HG03045 (cell line): ENCODE measurements at regions not wholly inside any gene's neighbourhood (a gene's known extent, or its start where the extent isn't known, plus 50 kb on each side); places are given as distances from the start of the nearest gene placed in this dataset.
"Not testable (repeated sequence)": the region's sequence is repeated elsewhere in the genome, so short reads cannot be mapped to it uniquely, and the experiment has no call there.

Experiments used
- ATAC-seq: cut with Tn5 transposase; IDR thresholded peaks from one replicate; pipeline ENCODE4 v1.9.1; 2021; ENCODE audit warnings: mild to moderate bottlenecking, moderate library complexity; ENCODE audit not compliant: unreplicated experiment

DNA sequence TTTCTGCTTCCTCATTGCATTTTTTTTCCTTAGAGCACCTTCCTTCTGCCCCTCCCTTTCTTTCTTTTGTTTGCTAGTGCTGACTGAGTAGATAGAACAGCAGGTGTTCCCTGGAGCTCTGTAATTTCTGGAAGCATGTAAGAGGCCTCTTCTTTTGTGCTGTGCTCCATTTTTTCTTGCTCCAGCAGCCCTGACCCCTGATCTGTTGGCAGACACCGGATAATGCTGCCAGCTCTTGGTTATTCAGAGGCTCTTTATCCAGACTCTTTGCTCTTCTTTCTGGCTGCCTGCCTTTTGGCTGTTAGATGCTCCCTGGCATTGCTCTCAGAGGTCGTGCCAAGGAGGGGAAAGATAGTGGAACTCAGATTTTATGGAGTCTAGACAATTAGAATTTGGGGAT is 104.4 kb upstream of the RBMS3 start:
- ATAC-seq, result no peak

DNA sequence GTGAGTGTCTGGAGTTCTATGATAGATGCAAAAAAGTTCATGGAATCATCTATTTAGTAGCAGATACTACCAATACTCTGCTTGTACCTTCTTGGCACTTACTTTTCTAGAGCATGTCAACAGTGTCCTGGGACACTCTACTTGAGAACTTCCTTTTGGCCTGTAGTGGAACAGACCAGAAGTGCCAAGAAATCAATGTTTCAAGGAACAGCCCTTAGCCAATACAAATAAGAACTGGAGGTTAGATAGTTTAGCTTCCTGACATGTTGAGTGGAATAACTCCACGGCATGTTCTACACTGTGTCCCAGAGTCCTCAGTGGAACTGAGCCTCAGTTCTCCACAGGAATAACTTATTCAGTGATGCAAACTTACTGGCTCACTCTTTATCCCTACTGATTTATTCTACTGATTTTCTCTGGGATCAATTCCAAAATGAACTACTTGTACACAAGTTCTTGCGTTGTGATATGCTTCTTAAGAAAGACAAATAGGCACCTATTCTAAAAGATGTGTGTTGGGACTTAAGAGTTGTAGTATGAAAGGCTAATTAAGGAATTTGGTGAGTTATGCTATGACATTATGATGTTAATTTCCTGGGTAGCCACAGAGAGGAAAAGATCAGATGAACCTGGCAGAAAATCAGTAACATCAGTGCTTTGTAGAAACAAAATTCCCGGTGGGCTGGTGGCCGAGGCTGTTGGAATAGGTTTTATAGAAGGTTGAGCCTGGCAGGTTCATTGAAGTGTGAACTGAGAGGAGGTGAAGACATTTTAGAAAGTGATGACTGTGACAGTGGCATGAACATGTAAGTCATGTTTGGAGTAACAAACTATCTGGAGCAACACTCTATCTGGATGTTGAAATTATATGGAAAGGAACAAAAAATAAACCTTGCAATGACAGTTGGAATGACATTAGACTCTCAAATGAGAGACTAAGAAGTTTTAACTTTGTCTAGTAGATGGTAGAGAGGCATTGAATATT is 101.8 kb upstream of the RBMS3 start:
- no peak for ATAC-seq

DNA sequence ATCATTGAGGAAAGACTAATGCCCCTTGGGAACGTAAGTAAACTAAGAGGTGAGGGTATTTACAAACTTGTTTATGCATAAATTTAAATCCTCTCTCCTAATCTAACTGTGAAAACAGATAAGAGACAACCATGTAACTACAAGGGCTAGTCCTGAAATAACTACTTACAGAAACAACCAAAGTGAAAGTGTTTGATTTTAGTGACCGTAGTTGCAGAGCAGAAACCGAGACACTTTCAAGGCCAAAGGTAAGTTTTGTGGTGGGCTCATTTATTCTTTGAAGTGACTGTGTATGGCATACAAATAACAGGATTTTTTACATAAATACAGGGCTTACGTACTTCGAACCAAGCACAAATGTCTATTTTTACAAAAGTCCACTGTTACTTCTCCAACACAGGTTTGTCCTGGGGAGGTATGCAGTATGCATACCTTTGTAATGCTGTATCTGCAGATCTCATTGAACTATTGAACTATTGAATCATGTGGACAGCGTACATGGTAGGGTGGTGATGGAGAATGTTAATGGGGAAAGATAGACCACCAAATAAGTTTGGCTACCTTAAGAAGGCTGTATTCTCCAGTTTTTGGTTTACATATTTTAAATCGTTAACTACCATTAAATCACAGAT is 99.6 kb upstream of the RBMS3 start:
- no peak for ATAC-seq

DNA sequence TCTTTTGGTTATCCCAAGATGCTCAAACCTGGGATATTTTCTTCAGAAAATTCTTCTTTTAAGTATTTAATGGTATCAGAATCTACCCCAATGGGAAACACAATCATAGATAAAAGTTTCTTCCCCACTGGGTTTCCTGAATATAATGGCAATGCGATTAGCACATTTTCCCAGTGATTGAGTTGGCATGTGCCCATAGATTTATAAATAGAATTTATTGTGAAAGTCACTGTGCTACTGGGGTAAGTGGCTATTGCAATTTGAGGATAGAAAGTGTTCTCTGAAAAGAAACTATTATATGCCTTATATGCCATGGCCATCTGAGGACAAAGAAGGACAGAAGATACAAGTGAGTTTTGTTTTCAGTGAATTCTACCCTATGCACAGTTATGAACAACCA is 99.0 kb upstream of the RBMS3 start:
- ATAC-seq, result no peak

DNA sequence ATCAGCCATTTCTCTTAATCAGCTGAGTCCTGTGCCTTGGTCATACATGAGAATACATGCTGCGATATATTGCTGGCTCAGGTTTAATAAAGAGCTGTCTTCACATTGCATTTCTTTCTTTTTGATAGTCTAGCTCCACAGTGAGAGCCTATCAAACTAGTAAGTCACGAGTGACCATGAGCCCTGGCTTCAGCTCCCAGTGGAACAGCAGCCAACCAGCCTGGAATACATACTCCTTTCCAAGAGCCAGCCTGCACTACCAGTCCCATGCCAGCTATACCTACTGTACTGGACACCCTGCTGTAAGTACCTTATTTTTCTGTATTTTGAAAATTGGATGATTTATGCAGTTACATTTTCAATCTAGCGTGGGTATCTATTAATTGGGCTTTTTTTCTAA is 98.0 kb upstream of the RBMS3 start:
- ATAC-seq, result not testable (repeated sequence)

DNA sequence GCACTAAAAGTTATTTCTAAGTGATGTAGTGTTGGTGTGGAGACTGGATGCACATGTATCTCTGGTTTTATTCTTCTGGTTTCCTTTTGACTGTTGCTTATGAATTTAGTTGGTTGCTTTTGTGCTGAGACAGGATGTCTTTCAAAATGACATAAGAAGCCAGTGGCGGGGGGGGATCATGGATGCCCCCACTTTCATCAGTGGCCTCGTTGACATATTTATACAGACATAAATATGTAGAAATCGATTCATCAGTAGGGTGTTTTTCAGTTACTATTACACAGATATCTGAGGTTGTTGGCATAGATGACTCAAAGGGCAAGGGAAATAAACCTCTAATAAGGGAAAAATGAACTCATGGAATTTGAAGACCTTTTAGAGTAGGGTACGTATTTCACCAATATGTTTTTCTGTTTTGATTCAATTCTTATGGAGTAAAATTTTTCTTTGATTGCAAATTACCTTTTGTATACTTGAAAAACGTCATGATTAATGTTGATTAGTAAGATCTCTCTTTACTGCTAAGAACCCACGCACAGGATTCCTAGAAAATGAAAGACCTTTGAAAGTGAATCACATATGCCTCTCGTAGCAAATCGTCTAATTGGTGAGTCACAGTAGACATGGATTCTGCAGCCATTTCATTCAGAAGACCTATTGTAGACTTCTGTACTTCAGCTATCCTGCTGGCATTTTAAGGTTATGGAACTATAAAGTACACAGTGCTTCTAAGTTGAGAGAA is 97.4 kb upstream of the RBMS3 start:
- no peak for ATAC-seq

DNA sequence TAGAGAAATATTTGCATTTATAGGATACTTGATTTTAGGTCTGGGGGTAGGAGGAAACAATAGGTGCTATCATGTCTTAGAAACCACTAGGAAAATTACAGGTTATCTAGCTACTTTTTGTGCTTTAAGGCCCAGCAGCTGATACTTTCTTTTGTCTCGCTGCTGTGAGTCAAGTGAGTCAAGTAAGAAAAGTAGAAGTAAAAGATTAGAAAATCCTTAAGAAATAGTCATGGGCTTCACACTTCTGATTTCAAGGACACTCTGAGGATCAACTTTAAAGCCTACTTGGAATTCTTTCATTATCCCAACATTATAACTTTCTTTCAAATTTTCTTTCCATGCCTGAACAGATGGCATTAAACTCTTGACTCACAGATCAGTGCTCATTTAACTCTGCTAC is 95.2 kb upstream of the RBMS3 start:
- no peak for ATAC-seq

DNA sequence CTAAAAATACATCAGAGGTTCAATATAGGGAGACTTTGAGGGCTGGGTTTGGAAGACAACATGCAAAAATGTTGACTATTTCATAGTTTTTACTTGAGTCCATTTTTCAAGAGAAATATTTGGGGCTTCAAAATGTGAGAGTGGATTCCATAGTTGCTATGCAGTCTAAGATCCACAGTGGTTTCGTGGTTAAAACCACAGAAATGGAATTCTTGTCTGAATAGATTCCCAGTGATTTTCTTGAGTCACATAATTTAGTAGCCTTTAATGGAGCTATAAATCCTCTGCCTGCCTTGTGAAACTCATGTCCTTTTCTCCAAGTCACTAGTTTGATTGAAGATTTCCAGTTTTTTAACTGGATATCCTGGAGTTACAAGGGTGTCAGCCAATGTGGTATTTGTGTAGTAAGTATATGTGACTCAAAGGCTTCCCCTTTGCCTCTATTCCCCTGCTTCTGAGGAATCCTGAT is 94.7 kb upstream of the RBMS3 start:
- ATAC-seq, result no peak

DNA sequence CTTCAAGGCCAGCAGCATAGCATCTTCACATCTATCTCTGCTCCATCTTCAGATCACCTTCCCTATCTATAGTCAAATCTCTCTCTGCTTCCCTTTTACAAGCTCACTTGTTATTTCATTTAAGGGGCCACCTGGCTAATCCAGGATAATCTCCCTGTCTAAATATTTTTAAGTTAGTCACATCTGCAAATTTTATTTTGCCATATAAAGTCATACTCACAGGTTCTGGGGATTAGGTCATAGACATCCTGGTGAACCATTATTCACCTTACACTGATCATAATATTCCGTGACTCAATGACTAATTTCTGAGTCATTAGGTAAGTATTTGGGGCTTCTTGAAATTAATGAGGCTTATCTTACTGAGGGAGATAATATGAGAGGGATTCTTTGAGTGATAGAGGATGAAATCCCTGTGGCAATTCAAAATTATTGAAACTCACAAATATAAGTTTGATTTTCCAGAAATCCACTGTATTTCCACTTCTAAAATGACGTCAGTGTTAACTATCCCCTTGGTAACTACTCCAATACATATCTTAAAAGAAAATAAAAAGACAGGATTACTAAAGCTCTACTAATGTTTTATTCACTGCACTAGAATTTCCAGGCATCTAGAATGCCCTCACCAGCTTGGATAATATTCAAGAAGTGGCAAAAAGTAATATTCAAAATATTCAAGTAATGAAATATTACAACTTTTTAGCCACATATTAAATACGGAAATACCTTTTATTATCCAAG is 93.7 kb upstream of the RBMS3 start:
- no peak for ATAC-seq

DNA sequence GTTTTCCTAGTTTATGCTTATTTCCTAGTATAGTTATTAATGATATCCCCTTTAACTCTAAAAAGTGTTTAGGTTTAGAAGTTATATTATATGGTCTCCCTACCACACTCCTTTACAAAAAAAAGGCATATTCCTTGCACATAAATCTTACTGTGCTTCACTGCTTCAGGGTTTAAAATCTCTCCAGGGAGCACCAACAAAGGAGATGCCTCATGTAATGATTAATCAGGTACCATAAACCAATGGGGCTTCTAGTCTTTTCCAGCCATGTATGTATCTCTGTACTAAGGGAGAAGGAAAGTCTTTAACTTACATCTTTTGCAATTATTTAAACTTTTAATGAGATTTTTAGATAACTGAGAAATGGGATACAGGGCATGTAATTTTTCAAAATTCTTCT is 91.5 kb upstream of the RBMS3 start:
- ATAC-seq, result no peak

DNA sequence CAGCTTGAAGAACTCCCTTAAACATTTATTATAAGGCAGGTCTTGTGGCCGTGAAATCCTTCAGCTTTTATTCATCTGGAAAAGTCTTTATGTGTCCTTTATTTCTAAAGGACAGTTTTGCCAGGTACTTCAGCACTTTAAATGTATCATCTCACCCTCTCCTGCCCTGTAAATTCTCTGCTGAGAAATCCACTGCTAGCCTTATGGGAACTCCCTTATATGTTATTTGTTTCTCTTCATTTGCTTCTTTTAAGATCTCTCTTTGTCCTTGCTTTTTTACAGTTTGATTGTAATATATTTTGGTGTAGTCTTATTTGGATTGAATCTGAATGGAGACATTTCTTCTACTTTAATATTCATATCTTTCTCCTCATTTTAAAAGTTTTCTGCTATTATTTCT is 86.7 kb upstream of the RBMS3 start:
- ATAC-seq, result no peak

DNA sequence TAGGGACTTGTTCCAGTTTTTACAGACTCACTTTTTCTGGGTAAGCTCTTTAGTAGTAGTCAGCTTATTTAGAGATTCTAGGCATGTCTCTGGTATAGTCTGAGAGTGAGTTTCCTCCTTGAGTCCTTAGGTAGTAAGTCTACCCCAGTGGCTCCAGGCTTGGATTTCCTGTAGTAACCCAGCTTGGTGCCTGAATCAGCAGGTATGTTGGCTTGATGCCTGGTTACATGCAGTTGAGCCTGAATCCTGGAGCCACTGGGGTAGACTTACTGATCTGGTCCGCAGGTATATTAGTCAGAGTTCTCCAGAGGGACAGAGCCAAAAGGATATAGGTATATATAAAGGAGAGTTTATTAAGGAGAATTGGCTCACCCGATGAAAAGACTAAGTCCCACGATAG is 85.8 kb upstream of the RBMS3 start:
- ATAC-seq, result no peak

DNA sequence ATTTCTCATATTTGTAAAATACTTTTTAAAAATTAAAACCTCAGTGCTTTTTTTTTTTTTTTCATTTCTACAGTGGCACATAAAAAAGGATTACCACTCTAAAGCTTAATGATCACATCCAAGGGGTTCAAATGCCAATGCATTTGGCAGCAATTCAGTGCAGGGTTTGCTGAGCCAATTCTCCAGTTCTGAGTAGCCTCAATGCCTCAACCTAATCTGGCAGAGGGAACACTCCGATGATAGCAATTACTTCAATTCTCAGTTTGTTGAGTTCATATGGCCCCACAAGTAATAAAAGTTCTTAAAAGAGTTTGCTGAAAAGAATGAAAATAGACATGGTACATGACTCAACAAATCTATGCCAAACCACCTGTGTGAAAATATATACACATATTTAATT is 79.3 kb upstream of the RBMS3 start:
- ATAC-seq, result no peak

DNA sequence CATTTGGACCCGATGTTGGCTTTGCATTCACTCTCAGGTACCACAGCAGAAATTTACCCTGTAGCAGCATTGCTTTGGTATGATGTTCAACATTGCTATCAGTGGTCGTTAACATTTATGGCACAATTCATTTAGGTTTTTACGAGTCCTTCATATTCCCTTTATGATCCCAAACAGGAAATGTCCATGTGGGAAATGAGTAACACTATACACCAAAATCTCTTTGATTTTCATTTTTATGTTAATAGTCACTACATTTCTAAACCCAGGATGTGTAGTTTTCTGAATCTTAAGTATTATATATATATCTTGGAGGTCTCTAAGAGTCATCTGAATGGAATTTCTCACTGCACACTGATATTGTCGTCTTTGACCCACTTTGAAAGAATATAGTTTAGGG is 78.5 kb upstream of the RBMS3 start:
- ATAC-seq, result no peak

DNA sequence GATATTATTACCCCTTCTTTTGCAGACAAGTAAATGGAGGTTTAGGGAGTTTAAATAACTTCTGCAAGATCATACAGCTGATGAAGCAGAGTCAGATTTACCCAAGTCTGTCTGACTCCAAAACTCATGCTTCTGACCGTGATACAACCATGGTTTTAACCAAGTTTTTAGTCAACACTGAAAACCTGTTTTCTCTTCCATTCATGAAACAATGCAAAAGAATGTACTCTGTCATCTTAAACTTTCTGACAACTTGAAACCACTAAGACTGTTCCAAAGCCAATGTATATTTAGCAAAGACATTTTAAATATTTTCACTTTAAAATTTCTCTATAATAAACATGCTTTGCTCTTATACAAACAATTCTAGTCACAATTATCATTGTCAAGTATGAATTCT is 77.0 kb upstream of the RBMS3 start:
- ATAC-seq, result no peak

DNA sequence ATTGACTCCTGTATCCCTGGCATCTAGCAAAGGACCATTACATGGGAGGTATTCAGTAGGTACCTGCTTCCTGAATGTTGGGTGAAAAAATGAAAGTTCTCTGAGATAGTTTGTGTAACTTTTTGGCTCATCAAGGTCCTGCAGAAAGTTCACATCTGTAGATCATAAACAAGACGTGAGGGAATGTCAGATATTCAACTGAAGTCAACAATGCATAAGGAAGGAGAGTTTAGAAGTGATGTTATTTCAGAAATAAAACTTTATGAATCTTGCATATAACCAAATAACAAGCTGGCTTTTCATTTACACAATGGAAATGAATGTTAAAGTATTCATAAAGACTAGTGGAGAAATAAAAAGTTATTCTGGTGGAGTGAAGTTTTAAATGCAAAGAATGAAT is 73.4 kb upstream of the RBMS3 start:
- no peak for ATAC-seq

DNA sequence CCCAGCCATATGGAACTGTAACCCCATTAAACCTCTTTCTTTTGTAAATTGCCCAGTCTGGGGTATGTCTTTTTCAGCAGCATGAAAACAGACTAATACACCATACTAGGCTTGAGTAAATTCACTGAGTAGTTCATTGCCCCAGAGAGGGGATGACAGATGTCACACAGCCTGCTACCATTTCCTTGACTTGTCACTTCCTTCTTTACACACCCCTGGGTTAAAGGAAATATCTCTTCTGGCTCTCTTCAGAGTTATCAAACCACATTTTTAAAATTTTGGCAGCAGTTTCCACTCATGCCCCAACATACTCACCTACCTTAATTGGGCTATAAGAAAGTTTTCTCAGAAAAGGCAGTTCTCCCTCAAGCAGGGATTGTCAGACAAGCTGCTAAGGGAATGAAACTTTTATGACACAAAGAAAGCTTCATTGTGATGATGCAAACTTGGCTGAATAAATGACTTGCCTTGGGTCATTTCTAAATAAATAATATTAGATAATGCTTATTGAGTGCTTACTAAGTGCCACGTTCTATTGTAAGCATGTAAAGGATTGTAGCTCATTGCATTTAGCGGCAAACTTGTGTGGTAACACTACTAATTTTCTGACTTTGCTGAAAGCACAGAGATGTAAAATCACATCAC is 68.0 kb upstream of the RBMS3 start:
- ATAC-seq, result no peak

DNA sequence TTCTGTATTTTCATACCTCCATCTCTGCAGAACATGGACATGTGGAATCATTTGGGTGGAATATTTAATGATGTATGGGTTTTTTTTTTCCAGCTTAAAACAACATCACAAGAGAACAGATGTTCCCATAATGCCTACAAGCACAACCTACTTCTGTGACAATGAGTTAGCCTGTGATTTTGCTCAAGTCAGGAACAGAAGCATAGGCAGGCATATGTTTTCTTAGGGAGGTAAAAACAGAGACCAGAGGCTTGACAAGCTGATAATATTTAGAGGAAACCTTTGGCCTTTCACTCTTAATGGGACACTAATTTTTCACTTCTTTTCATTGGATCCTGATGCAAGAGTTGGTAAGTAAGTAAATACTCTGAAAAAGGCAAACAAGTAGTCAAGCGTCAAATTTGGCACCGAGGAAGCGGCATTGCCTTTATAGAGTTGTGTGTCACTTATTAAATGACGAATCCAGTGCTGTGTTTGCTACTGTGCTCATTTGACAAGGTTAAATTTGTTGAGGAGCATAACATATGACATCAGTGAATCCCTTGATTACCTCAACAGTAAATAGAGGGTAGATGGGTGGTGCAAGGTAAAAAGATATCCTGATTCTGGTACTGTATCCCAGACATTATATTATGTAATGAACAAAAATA is 66.7 kb upstream of the RBMS3 start:
- ATAC-seq, result no peak

DNA sequence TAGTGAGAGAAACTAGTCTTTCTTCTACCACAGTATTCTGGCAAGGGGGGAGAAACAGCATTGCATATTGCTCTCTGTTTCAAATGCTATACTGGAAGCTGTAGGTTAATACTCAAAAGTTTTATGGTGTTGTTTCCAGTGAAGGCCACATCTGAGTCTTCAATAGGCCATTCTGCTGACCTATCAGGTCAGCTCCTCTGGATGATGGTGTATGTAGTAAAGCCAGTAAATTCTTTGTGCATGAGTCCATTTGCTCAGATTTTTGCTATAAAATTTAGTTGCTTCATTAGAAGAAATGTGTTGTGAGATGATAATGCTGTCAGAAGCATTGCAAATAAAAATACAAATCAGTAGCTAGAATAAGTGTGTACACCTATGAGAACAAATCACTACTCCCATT is 64.9 kb upstream of the RBMS3 start:
- no peak for ATAC-seq

DNA sequence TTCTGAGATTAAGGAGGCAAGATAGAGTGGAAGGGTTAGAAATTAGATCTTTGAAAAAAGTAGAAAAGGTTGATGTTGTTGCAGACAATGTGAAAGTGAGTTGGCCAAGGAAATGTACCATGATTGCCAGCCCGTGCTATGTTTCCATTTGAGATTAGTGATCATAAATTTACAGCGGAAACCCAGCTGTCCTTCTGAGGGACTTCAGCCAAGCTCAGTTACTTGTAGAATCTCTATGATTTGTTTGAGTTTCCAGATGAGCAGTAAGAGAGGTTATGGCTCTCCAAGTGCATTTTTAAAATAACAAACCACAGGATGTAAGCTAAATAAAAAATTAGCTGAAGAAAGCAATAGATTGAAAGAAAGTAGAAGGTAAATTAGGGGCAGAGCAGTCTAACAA is 54.2 kb upstream of the RBMS3 start:
- ATAC-seq, result no peak
